ENCODE measurements at regions not wholly inside any gene's neighbourhood (a gene's known extent, or its start where the extent isn't known, plus 50 kb on each side); places are given as distances from the start of the nearest gene placed in this dataset.

DNA sequence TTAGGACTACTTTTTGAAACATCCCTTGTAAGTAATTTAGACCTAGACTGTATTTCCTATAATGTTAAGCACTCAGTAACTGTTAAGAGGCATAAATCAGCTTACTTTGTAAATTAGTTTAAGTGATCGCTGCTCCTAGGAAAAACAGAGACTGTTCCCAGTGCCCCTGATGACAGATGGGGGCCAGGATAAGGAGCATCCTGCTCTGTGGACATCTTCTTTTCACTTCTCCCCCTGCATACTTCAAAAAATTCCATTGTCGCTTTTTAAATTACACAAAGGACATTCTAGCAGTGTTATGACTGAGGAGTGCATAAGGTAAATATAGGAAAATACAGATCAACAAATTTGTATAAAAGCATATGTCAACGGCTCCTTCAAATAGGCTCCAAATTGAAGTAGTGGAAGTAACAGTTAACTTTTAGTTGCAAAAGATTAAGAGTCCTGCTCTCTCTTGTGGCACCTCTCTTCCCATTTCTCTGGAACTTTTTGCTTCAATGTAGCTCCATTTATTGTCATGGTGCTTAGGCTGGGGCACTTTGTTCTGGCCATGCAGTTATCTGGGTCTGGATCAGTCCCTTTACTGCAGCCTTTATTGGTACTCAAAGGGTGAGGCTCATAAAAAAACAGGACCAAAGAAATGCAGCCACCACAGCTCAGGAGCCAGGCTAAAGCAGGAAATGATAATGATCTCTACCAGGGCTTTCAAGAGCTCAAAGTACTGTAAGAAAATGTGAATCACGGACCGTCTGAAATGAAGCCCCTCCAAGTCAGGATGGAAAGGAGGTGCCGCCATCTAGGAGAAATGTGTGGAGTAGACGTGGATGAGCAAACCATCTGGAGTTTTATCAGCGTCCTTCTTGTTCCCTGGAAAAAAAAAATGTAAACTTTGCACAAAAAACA, 162.1 kb upstream of the ZNF516 start:
- no peak for DNase-seq (ENCODE audit: low read depth, low spot score)
- no peak overlapping the region for H3K9ac ChIP-seq (ENCODE audit: insufficient read length)
- no peaks in the 10 kb centered on the region for H3K9me3 ChIP-seq (ENCODE audit: low read depth, low read length)
- H3K4me3 ChIP-seq, result no peak overlapping the region
- H3K27ac ChIP-seq, result no peak overlapping the region
- H3K36me3 ChIP-seq (ENCODE audit: insufficient read depth, low read length), result no peaks in the 10 kb centered on the region
- TF ChIP-seq EZH2 (IDR thresholded peaks at IDR 0.05), result no peak
- TF ChIP-seq FOXP2 (optimal IDR thresholded peaks at IDR 0.05; ENCODE audit: control extremely low read depth, extremely low read length, insufficient read depth), result no peak
- no peak for TF ChIP-seq POLR2AphosphoS5 (IDR thresholded peaks at IDR 0.05; ENCODE audit: borderline replicate concordance, low read depth, low read length)

DNA sequence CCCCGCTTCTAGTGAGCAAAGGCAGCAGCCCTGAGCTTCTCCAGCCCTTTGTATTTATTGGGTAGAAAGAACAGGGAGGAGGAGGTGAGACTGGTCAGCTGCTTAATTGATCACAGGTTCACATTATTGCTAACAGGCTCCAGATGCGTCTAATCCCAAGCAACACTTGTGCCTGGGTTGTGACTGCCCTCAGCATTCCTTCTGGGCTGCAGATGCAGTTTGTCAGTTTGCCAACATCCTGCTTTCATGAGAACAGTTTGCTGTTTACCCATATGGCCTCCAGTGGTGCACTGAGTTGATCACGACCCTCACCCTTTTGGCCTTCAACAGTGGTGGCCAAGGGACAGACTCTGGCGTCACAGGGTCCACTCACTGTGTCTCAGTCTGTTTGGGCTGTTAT, 159.5 kb upstream of the ZNF516 start:
- H3K9ac ChIP-seq (ENCODE audit: insufficient read length), result no peak overlapping the region
- no peak overlapping the region for H3K4me3 ChIP-seq
- H3K27ac ChIP-seq, result no peak overlapping the region
- no peak for TF ChIP-seq POLR2AphosphoS5 (IDR thresholded peaks at IDR 0.05; ENCODE audit: borderline replicate concordance, low read depth, low read length)
- no peak for TF ChIP-seq EZH2 (IDR thresholded peaks at IDR 0.05)
- TF ChIP-seq FOXP2 (optimal IDR thresholded peaks at IDR 0.05; ENCODE audit: control extremely low read depth, extremely low read length, insufficient read depth), result no peak
- H3K36me3 ChIP-seq (ENCODE audit: insufficient read depth, low read length), result no peaks in the 10 kb centered on the region
- DNase-seq (ENCODE audit: low read depth, low spot score), result no peak
- H3K9me3 ChIP-seq (ENCODE audit: low read depth, low read length), result no peaks in the 10 kb centered on the region

DNA sequence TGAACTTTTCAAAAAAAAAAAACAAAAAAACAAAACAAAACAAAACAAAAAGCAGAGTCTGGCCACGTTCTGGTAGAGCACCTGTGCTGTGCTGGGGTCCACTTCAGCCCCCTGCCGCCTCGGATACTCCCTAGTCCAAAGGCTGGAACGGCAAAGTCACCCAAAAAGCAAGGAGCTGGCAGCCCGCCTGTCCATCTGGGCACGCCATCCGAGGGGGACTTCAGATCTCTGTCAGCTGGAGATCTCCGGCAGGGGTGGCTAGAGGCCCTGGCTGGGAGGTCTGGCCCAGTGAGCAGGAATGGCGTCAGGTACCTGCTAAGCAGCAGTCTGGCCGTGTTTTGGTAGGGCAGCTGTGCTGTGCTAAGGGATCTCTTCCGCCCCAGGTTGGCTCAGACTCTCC, 152.3 kb upstream of the ZNF516 start:
- TF ChIP-seq POLR2AphosphoS5 (IDR thresholded peaks at IDR 0.05; ENCODE audit: borderline replicate concordance, low read depth, low read length) (no peak), FOXP2 (optimal IDR thresholded peaks at IDR 0.05; ENCODE audit: control extremely low read depth, extremely low read length, insufficient read depth) (no peak), EZH2 (IDR thresholded peaks at IDR 0.05) (no peak)
- H3K9me3 ChIP-seq (ENCODE audit: low read depth, low read length), result no peaks in the 10 kb centered on the region
- H3K4me3 ChIP-seq, result no peak overlapping the region

DNA sequence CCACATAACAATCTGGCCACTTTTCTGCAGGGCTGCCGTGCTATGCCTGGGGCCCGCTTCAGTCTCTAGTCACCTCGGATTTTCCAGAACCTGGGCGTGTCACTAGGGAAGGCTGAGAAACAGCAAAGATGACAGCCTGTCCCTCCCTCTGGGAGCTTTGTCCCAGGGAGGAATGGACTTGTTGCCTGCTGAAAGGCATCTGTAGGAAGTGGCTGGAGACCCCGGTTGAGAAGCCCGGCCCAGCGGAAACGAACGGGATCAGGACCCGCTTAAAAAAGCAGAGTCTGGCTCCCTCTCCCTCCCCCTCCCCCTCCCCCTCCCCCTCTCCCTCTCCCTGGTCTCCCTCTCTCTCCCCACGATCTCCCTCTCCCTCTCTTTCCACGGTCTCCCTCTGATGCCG, 149.5 kb upstream of the ZNF516 start:
- Histone ChIP-seq H3K9me3 (ENCODE audit: low read depth, low read length) (no peaks in the 10 kb centered on the region), H3K9ac (ENCODE audit: insufficient read length) (no peak overlapping the region), H3K4me3 (no peak overlapping the region), H3K27ac (no peak overlapping the region), H3K36me3 (ENCODE audit: insufficient read depth, low read length) (no peaks in the 10 kb centered on the region)
- no peak for TF ChIP-seq FOXP2 (optimal IDR thresholded peaks at IDR 0.05; ENCODE audit: control extremely low read depth, extremely low read length, insufficient read depth)
- no peak for TF ChIP-seq POLR2AphosphoS5 (IDR thresholded peaks at IDR 0.05; ENCODE audit: borderline replicate concordance, low read depth, low read length)
- no peak for TF ChIP-seq EZH2 (IDR thresholded peaks at IDR 0.05)
- no peak for DNase-seq (ENCODE audit: low read depth, low spot score)

More for the DNA sequence above, 152.3 kb upstream of the ZNF516 start:
- H3K27ac ChIP-seq, result no peak overlapping the region
- H3K9ac ChIP-seq (ENCODE audit: insufficient read length), result no peak overlapping the region
- no peaks in the 10 kb centered on the region for H3K36me3 ChIP-seq (ENCODE audit: insufficient read depth, low read length)
- DNase-seq (ENCODE audit: low read depth, low spot score), result no peak

DNA sequence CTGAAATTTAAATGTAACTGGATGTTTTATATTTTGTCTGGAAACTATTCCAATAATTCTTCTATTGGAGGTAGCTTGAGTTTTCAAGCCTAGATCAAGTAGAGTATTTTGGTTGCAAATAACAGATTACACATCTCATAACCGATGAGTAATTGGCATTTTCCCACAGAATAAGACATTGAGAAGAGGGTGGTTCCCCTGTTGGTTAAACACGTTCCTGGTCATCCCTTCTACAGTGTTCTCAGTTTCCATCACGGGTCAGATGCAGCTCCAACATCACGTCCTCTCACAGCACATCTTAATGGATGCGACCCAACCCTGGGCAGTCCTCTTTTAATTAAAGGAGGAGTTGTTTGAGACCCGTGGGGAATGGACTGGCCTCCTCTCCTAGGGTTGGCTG, 149.0 kb upstream of the ZNF516 start:
- TF ChIP-seq FOXP2 (optimal IDR thresholded peaks at IDR 0.05; ENCODE audit: control extremely low read depth, extremely low read length, insufficient read depth), result no peak
- TF ChIP-seq POLR2AphosphoS5 (IDR thresholded peaks at IDR 0.05; ENCODE audit: borderline replicate concordance, low read depth, low read length), result no peak
- no peak for TF ChIP-seq EZH2 (IDR thresholded peaks at IDR 0.05)
- H3K9ac ChIP-seq (ENCODE audit: insufficient read length), result no peak overlapping the region
- DNase-seq (ENCODE audit: low read depth, low spot score), result no peak
- H3K36me3 ChIP-seq (ENCODE audit: insufficient read depth, low read length), result no peaks in the 10 kb centered on the region
- H3K9me3 ChIP-seq (ENCODE audit: low read depth, low read length), result no peaks in the 10 kb centered on the region
- H3K27ac ChIP-seq, result no peak overlapping the region
- no peak overlapping the region for H3K4me3 ChIP-seq

DNA sequence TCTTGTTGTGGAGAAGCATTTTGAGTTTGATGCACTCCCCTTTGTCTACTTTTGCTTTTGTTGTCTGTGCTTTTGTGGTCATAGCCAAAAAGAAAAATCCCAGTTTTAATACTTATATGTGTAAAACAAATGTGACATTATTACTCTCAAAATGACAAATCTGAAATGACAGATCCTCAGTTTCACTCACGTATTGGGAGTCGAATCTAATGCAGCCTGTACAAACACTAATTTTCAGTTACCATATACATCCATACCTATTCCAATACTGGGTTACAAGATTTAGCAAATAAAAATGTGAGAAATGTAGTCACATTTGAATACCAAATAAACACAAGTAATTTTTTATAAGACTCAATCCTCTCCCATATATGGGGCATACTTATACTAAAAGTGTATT, 148.2 kb upstream of the ZNF516 start:
- Histone ChIP-seq H3K4me3 (no peak overlapping the region), H3K27ac (no peak overlapping the region), H3K9me3 (ENCODE audit: low read depth, low read length) (no peaks in the 10 kb centered on the region), H3K9ac (ENCODE audit: insufficient read length) (no peak overlapping the region), H3K36me3 (ENCODE audit: insufficient read depth, low read length) (no peaks in the 10 kb centered on the region)
- no peak for TF ChIP-seq POLR2AphosphoS5 (IDR thresholded peaks at IDR 0.05; ENCODE audit: borderline replicate concordance, low read depth, low read length)
- TF ChIP-seq FOXP2 (optimal IDR thresholded peaks at IDR 0.05; ENCODE audit: control extremely low read depth, extremely low read length, insufficient read depth), result no peak
- TF ChIP-seq EZH2 (IDR thresholded peaks at IDR 0.05), result no peak
- no peak for DNase-seq (ENCODE audit: low read depth, low spot score)

DNA sequence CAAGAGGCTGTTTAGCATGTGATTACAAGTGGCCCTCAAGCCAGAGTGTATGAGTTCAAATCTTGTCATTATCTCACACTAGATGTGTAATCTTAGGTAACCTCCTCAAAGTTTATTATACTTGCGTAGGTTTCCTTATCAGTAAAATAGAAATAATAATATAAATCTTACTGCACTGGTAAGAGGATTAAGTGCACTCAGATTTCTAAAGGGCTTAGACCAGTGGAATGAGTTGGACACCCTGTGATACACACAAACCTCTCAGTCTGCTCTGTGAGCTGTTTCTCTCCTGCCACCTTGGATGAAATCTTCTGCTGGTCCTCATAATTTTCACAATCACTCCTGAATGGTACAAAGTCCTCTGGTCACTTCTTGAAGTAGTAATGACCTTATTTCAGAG, 145.4 kb upstream of the ZNF516 start:
- Histone ChIP-seq H3K9ac (ENCODE audit: insufficient read length) (no peak overlapping the region), H3K27ac (no peak overlapping the region), H3K9me3 (ENCODE audit: low read depth, low read length) (no peaks in the 10 kb centered on the region), H3K4me3 (no peak overlapping the region), H3K36me3 (ENCODE audit: insufficient read depth, low read length) (no peaks in the 10 kb centered on the region)
- DNase-seq (ENCODE audit: low read depth, low spot score), result no peak
- TF ChIP-seq FOXP2 (optimal IDR thresholded peaks at IDR 0.05; ENCODE audit: control extremely low read depth, extremely low read length, insufficient read depth), result no peak
- no peak for TF ChIP-seq POLR2AphosphoS5 (IDR thresholded peaks at IDR 0.05; ENCODE audit: borderline replicate concordance, low read depth, low read length)
- no peak for TF ChIP-seq EZH2 (IDR thresholded peaks at IDR 0.05)

DNA sequence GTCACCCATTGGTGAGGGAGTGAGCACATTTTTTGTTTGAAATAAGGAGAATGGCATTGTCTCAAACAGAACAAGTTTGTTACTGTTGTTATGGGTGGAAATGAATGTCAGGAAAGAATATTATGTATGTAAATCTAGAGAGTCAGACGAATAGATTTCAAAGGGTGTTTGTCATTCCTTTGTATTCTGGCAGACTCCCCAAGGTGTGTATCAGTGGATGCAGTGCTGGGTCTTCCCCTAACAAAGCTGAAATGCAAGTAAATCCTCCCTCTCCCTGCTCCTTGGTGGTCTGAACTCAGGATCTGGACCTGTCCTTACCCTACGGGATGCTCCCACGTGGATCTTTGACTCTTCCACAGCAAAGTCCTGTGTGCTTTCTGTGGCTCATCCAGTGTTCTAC, 139.5 kb upstream of the ZNF516 start:
- TF ChIP-seq POLR2AphosphoS5 (IDR thresholded peaks at IDR 0.05; ENCODE audit: borderline replicate concordance, low read depth, low read length) (no peak), FOXP2 (optimal IDR thresholded peaks at IDR 0.05; ENCODE audit: control extremely low read depth, extremely low read length, insufficient read depth) (no peak), EZH2 (IDR thresholded peaks at IDR 0.05) (no peak)
- no peaks in the 10 kb centered on the region for H3K9me3 ChIP-seq (ENCODE audit: low read depth, low read length)
- no peaks in the 10 kb centered on the region for H3K36me3 ChIP-seq (ENCODE audit: insufficient read depth, low read length)
- H3K27ac ChIP-seq, result no peak overlapping the region
- no peak overlapping the region for H3K9ac ChIP-seq (ENCODE audit: insufficient read length)
- no peak overlapping the region for H3K4me3 ChIP-seq
- no peak for DNase-seq (ENCODE audit: low read depth, low spot score)

Data from SK-N-MC (cell line).